ENCODE measurements at regions not wholly inside any gene's neighbourhood (a gene's known extent, or its start where the extent isn't known, plus 50 kb on each side); places are given as distances from the start of the nearest gene placed in this dataset.

GRCh38 chr2:2749206-2749598 is 418.1 kb upstream of the MYT1L start:
- FAIRE-seq = no peak
- CTCF ChIA-PET (ENCODE audit: partially characterized antibody) = no interaction called here
- peaks cover 0 to 5% of the 10 kb centered on the region in 2 experiments for H4K20me1 ChIP-seq (replicated peaks in 1 of 2; ENCODE audit: control insufficient read depth in 1 of 2, insufficient read depth in 2 of 2, low read length in 2 of 2)

More at GRCh38 chr2:2749206-2749598, 418.1 kb upstream of the MYT1L start:
- peaks cover 7 to 15% of the 10 kb centered on the region in 2 experiments for H3K9me3 ChIP-seq (ENCODE audit: insufficient read depth in 2 of 2, low read depth in 1 of 2, low read length in 1 of 2)
- no peak overlapping the region for H2BK12ac ChIP-seq (ENCODE audit: low read depth, low read length)
- H2BK5ac ChIP-seq (ENCODE audit: low read depth, low read length) = no peak overlapping the region
- no peak overlapping the region for H3K9ac ChIP-seq (replicated peaks in 1 of 4; ENCODE audit: extremely low read depth in 1 of 4, low read depth in 3 of 4, low read length in 3 of 4)
- no peak overlapping the region for H3K14ac ChIP-seq (ENCODE audit: insufficient read length)
- no peak overlapping the region for H3K4ac ChIP-seq (replicated peaks; ENCODE audit: insufficient read length, low read depth, low read length)
- no peak overlapping the region for H2BK120ac ChIP-seq (replicated peaks; ENCODE audit: low read depth, low read length)
- no peaks in the 10 kb centered on the region for H3K27me3 ChIP-seq (replicated peaks in 1 of 4; ENCODE audit: control insufficient read depth in 3 of 4, extremely low read depth in 1 of 4, insufficient read depth in 3 of 4, low read length in 3 of 4)
- no peak overlapping the region for H2BK20ac ChIP-seq (ENCODE audit: low read length)
- POLR2A ChIA-PET (ENCODE audit: partially characterized antibody) = no interaction called here
- no peak overlapping the region for H2BK15ac ChIP-seq (ENCODE audit: low read length)
- H3K79me2 ChIP-seq (ENCODE audit: control insufficient read depth in 1 of 2, insufficient read depth in 2 of 2, low read length in 2 of 2) = no peaks in the 10 kb centered on the region
- H3K79me1 ChIP-seq (ENCODE audit: low read depth, low read length) = no peaks in the 10 kb centered on the region
- H4K8ac ChIP-seq (ENCODE audit: extremely low read depth, insufficient read depth, low read length) = no peak overlapping the region
- H4K5ac ChIP-seq (ENCODE audit: insufficient read length, low read depth, low read length) = no peak overlapping the region
- H2AFZ ChIP-seq (ENCODE audit: low read length) = no peak overlapping the region
- no peak for DNase-seq (ENCODE audit: low read depth in 1 of 2, low spot score in 2 of 2)
- 81% methylated on average over 8 of the region's 9 CpGs; no CpG with 5 or more reads in 1 of the 2 experiments for WGBS, 2 experiments (ENCODE audit: extremely low coverage in 1 of 2, insufficient coverage in 1 of 2, insufficient read length in 1 of 2, insufficient replicate concordance in 2 of 2, low coverage in 1 of 2, low lambda C conversion rate in 2 of 2, missing lambda C conversion rate in 1 of 2)
- no peak overlapping the region for H3K27ac ChIP-seq (ENCODE audit: low read depth, low read length)
- H3K23ac ChIP-seq (ENCODE audit: insufficient read length) = no peak overlapping the region
- no peak overlapping the region for H2AK5ac ChIP-seq (ENCODE audit: low read depth, low read length)
- H3K4me1 ChIP-seq (replicated peaks in 1 of 4; ENCODE audit: control insufficient read depth in 3 of 4, insufficient read depth in 4 of 4, low read length in 3 of 4) = no peaks in the 10 kb centered on the region
- no peak overlapping the region for H3K18ac ChIP-seq (ENCODE audit: extremely low read depth, low read length)
- no peak for TF ChIP-seq KDM4A (IDR thresholded peaks at IDR 0.05; ENCODE audit: low read depth, low read length, severe bottlenecking)
- TF ChIP-seq, protein P1, sequence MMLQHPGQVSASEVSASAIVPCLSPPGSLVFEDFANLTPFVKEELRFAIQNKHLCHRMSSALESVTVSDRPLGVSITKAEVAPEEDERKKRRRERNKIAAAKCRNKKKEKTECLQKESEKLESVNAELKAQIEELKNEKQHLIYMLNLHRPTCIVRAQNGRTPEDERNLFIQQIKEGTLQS (IDR thresholded peaks at IDR 0.05; ENCODE audit: insufficient read depth, low read depth, low read length) = no peak
- no peak overlapping the region for H4K91ac ChIP-seq (replicated peaks; ENCODE audit: insufficient read length, low read length)
- no peaks in the 10 kb centered on the region for H3K36me3 ChIP-seq (ENCODE audit: control insufficient read depth in 2 of 4, insufficient read depth in 4 of 4, low read length in 3 of 4)
- peaks cover 8% of the 10 kb centered on the region; the same call in 1 of the 2 replicates for H3K23me2 ChIP-seq (ENCODE audit: low read depth, low read length)
- no peak overlapping the region for H3K4me2 ChIP-seq (ENCODE audit: insufficient read depth in 1 of 2, low read depth in 2 of 2, low read length in 2 of 2)
- no peak overlapping the region for H3K56ac ChIP-seq (replicated peaks; ENCODE audit: insufficient read length, low read depth, low read length)
- H3K4me3 ChIP-seq (ENCODE audit: extremely low read depth in 1 of 4, insufficient read depth in 2 of 4, low read depth in 3 of 4, low read length in 4 of 4) = no peak overlapping the region

Measured in H1 (cell line).